GM18909 (cell line): ENCODE measurements at regions not wholly inside any gene's neighbourhood (a gene's known extent, or its start where the extent isn't known, plus 50 kb on each side); places are given as distances from the start of the nearest gene placed in this dataset.

Source experiments
- ATAC-seq: cut with Tn5 transposase; IDR thresholded peaks from one replicate; pipeline ENCODE4 v1.9.1; 2021; ENCODE audit warnings: mild to moderate bottlenecking; ENCODE audit not compliant: unreplicated experiment, poor library complexity

DNA sequence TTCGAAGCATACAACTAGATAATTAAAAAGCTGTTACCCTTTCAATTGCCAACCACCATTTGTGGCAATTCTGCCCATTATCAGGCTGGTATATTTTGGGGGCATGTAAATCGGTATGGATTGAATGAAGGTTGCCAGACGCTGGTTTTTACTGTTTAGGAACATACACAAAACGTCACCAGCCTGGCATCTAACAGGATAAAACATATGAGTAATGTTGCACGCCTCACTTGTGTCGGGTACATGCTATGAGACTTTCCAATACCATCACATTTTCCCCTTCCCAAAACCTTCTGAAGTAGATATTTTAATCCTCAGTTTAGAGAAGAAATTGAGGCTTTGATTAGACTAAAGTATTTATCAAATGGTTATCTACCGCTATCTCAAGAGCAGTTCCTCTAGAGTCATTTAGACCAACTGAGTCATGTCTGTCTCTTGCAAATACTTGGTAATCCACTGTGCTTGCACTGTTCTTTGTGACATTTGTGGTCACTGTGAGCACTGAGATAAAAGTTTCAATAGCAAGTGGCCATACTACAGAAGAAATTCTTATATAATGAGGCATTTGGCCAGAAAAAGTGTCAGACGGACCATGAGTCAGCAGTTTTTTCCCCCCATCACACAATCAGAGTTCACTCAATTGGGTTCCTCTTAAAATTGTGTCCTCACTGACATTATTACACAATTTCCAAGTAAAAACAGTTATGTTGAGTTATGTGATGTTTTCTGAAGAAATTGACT, 498.7 kb downstream of the NXPH1 start:
- ATAC-seq: no peak

GRCh38 chr7:8932751-8933150, 499.3 kb downstream of the NXPH1 start:
- ATAC-seq: no peak

- no peak for ATAC-seq
Observed at GRCh38 chr7:8937204-8937603, 503.8 kb downstream of the NXPH1 start.

DNA sequence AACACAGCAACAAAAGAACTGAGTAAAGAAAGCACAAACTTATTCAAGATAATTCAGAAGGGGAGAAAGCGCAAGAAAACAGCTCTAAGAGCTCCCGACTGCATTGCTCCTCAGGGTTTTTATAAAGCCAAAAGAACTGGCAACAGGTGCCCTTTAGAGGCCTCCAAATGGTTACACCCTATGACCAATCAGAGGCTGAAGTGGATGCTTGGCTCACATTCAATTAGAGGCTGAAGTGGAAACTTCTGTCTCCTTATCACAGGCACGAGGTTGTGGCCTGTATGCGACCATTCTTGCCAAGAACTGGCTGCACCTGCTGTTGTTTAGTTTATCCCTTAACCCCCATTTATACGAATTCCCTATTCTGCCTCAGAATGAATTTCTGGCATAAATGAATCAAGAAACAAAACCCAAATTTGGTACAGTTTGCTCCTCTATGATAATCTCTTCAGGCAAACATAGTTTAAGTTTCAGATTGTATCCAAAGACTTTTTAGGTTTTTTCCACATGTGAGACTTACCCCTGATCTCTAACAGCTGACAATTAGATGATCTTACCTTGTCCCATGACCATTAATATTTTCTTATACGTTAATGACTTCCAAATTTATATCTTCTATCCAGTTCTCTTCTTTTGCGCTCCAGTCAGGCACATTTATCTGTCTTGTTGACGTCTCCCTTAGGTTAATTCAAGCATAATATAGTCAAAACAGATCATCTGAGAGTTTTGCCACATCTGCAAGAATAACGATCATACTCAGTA, 504.8 kb downstream of the NXPH1 start:
- ATAC-seq: no peak

DNA sequence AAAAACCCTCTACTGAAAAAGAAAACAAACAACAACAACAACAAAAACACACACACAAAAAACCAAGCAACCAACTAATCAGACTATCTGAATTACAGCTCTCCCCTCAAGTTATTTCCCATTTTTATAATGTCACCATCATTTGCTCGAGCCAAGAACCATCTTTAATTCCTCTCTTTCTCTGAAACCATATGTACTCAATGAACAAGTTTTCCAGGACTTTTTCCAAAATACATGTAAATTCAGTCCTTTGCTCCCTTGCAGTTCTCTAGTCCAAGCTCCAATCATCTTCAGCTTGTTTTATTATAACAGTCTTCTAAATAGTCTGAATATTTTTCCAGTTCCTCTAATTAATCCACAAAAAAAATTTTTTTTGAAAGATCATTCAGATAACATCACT, 506.0 kb downstream of the NXPH1 start:
- ATAC-seq: no peak

- ATAC-seq: no peak
Observed at GRCh38 chr7:8963722-8964121, 530.3 kb downstream of the NXPH1 start.

GRCh38 chr7:8965177-8965576, 531.8 kb downstream of the NXPH1 start:
- ATAC-seq: no peak

DNA sequence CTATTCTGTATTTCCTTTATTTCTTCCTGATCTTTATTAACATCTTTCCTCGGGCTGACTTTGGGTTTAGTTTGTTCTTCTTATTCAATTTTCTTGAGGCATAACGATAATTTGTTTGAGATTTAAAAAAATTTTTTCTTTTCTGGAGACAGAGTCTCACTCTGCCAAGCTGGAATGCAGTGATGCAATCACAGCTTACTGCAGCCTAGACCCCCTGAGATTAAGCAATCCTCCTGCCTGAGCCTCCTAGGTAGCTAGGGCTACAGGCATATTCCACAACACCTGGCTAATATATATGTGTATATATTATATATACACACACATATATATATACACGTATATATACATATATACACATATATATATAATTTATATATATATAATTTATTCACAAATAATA, 540.2 kb downstream of the NXPH1 start:
- ATAC-seq: no peak

GRCh38 chr7:8975681-8976080, 542.3 kb downstream of the NXPH1 start:
- no peak for ATAC-seq

- no peak for ATAC-seq
Observed at GRCh38 chr7:8982338-8982992, 549.1 kb downstream of the NXPH1 start.

DNA sequence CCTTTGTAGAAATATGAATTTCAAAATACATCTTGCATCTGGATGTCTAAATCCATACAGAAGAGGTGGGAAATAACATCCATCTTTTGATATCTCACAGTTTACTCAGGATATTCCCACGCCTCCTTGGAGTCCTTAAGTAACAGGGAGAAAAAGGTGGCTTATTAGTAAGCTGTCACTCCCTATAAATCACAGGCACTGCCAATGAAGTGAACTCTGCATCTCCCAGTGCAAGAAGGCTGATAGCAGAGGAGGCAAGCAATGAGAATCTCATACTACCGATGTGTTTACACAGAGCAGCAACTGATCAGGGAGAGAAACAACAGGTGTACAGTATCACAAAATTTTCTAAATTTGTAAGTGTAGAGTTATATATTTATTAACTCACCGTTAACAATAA, 551.8 kb downstream of the NXPH1 start:
- no peak for ATAC-seq

- ATAC-seq: no peak
Observed at GRCh38 chr7:8988267-8988666, 554.9 kb downstream of the NXPH1 start.

DNA sequence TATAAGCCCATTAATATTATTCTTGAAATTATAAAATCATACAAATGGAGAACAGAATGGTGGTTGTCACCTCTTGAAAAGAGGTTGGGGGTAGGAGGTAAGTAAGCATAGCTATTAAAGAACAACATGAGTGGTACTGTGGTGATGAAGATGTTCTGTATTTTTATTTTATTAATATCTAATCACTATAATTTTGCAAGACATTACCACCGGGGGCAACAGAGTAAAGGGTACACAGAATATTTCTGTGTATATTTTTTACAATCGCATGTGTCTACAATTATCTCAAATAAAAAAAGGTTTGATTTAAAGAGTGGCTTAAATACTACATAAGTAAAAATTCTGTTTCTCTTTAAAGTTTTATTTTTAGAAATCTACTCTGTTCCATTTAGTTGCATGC, 557.8 kb downstream of the NXPH1 start:
- no peak for ATAC-seq

GRCh38 chr7:8998762-8999161, 565.4 kb downstream of the NXPH1 start:
- no peak for ATAC-seq

DNA sequence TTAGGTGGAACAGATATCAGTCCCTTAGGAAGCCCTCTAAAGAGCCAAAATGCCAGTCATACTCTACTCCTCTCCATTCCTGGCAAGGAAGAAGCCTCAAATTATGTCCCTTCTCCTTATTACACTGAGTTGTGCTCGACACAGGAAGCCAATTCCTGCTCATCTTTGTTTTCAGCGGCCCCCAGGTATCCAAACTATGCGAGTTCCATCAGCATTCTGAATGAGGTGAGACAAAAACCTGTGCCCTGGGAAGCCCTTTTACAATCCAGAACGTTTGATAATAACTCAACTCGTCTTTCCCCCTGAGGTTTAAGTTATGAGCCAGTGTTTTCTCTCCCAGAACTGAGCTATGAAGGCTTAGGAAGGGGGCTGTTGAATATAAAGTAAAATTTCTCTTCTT, 580.5 kb downstream of the NXPH1 start:
- no peak for ATAC-seq

DNA sequence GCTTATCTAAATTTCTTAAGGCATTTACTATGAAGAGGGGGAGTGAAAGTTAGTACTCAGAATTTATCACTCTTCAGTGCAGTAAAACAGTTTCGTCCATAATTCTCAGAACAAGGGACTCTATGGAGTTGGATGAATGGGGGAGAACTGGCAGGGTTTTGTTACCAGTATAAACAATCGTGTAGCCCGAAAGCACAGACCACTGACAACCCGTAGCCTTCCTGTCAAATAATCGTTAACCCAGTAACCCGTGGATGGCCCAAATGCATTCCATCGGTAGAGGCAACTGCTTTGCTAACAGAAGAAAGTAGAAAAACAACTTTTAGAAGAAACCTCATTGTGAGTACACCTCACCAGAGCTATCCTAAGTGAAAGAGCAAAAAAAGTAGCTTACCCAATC, 583.9 kb downstream of the NXPH1 start:
- no peak for ATAC-seq

- ATAC-seq: no peak
Observed at GRCh38 chr7:9022456-9022855, 589.0 kb downstream of the NXPH1 start.

DNA sequence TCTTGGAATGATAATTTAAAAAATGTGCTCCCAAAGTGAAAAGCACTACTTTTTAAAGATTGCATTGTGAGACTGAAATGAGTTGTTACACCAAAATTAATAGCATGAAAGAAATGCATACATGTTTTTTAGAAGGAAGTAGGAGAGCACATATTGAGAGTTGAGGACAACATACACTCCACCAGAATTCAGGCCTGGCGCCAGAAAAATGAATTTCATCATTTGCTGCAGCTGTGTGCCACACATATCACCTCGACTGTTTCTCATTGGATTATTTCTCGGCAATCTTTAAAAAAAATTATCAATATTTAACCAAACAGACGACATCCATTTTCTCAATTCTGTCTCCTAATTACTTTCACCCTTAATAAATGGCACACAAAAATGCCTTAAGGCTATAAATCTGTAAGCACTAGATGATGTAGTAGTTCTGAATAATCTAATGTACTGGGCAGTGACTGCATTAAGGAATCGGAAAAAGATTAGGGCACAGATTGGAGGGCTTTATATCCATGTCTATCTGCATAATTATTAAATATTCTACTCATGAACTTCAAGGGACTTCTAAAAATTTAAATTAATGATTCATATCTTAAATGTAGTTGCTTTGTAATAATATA, 590.4 kb downstream of the NXPH1 start:
- ATAC-seq: no peak

DNA sequence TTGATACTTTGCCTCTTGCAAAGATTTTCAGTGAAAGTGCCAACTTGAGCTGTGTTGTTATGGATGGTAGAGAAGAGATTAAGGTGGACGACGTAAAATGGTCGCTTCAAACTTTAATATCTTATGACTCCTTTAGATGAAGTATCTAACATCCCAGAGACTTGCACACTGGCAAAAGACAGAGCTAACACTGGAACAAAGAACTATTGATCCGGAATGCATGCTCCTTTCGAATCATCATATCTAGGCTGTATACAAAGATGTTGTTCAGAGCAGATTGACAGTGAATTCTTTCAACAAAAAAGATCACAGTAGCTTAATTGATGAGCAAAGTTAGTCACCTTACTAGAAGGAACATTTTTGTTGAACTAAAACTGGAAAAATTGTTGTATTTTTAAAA, 592.7 kb downstream of the NXPH1 start:
- no peak for ATAC-seq

DNA sequence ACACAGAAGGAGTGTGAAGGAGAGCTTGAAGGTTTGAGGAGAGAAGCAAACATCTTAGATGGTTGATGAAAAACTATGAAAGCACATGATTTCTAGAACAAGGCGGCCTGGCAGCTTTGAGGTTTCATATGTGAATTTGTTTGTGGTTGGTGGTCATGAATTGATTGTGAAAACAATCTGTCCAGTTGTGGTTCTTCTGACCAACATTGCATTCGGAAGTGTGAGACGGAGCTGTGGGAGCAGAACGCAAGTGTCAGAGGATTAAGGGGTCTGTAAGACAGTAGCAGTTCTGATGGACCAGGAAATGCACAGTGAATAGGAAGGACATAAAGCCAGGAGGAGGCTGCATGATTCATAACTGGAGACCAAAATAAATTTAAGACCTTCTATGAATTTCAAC, 594.6 kb downstream of the NXPH1 start:
- ATAC-seq: no peak
